OCI-LY3 (cell line): ENCODE measurements at regions not wholly inside any gene's neighbourhood (a gene's known extent, or its start where the extent isn't known, plus 50 kb on each side); places are given as distances from the start of the nearest gene placed in this dataset.

Source experiments
- CTCF ChIP-seq: fragments of 200-600, 300-600 bp; sonication (generic); IDR thresholded peaks from 2 replicates; pipeline ENCODE4 v1.5.1; 2014; ENCODE audit warnings: antibody characterized with exemption, low read length, low read depth
- EZH2phosphoT487 ChIP-seq: fragments of 200-600 bp; shearing (Covaris generic); IDR thresholded peaks from 2 replicates; pipeline ENCODE4 v1.6.1; 2018; ENCODE audit warnings: antibody characterized with exemption, mixed run types, low read depth

DNA sequence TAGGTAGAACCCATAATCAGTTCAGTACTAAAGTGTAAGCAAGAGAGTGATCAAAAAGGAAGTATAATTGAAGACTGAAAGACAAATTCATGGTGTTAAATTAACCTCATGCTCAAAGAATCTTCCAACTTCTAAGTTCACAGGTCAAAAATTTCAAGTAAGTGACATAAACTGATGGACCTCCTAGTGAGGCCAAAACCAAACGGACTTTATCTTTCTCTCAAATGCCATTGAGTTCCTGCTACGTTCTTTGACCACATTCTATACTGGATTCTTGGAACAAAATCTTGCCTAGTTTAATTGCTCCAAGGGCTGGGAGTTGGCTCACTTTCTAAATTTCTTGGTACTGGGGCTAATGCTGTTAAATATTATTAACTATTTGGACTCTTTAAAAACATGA lies 794.9 kb downstream of the TLE4 start:
- TF ChIP-seq CTCF (no peak), EZH2phosphoT487 (no peak)
